ENCODE measurements at regions not wholly inside any gene's neighbourhood (a gene's known extent, or its start where the extent isn't known, plus 50 kb on each side); places are given as distances from the start of the nearest gene placed in this dataset.

DNA sequence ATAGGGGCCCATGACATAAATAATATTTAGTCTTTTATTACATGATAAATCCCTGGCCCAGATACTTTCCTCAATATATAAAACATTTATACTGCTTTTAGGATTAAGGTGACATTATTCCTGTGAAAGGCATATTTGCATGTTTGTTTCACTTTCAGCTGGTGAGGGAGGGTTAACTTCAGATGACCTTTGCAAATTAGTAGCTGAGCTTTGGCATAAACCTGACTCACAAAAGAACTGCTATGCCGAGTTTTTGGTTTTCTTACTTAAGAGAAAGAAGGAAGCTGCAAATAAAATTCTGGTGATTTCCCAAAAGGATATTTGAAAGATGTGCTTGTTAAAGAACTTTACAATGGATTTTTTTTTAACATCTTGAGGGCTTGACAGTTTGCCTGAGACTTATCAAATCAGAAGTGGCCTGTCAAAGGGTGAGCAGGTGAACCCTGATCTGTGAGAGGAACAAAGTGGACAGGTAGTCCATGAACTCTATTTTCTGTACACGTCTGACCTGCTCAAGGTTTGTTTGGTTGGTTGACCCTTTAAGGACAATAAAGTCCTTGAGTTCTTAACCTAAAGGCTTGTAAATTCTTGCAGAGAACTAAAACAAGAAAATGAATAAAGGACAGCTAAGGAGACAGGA, 93.5 kb downstream of the FAM124B start:
- POLR2A ChIA-PET: no interaction called here
- CTCF ChIA-PET: interaction anchor here (1.0 kb wide), 1 partner anchor 24 kb away, joined by 3 read pairs; no protein-coding TSS in a partner anchor
- no TSS peak for BruUV-seq (replicated peaks)

DNA sequence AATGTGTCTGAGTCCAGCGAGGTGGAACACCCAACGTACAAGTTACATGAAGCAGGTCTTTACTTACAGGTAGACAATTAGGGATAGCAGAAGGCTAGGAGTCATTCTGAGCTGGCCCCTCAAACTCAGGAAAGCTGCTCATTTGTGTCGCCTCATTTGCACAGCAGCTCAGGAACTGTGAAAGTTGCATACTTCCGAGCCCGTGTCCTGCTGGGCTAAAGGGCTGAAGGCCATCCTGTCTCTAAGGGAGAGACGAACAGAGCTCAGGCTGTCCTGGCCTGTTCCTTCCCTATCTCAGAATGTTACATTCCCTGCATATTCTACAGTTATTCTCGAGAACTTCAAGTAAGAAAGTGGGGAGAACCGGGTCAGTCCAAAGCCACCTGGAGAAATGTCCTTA, 99.0 kb downstream of the FAM124B start:
- CTCF ChIA-PET: interaction anchor here (0.7 to 1.2 kb wide), 2 partner anchors 192 to 310 kb away, joined by 3 read pairs; no protein-coding TSS in a partner anchor
- no peaks in the 10 kb centered on the region for H3K27me3 Mint-ChIP-seq (ENCODE audit: insufficient read depth, unreplicated experiment)
- TF ChIP-seq, protein P1, sequence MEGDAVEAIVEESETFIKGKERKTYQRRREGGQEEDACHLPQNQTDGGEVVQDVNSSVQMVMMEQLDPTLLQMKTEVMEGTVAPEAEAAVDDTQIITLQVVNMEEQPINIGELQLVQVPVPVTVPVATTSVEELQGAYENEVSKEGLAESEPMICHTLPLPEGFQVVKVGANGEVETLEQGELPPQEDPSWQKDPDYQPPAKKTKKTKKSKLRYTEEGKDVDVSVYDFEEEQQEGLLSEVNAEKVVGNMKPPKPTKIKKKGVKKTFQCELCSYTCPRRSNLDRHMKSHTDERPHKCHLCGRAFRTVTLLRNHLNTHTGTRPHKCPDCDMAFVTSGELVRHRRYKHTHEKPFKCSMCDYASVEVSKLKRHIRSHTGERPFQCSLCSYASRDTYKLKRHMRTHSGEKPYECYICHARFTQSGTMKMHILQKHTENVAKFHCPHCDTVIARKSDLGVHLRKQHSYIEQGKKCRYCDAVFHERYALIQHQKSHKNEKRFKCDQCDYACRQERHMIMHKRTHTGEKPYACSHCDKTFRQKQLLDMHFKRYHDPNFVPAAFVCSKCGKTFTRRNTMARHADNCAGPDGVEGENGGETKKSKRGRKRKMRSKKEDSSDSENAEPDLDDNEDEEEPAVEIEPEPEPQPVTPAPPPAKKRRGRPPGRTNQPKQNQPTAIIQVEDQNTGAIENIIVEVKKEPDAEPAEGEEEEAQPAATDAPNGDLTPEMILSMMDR (IDR thresholded peaks at IDR 0.05; ENCODE audit: unreplicated experiment): no peak

More for the DNA sequence above, 93.5 kb downstream of the FAM124B start:
- H3K4me1 Mint-ChIP-seq (ENCODE audit: insufficient read depth, unreplicated experiment): no peaks in the 10 kb centered on the region
- intact Hi-C loops (cut with micrococcal nuclease): no loop called here
- H3K27ac Mint-ChIP-seq (ENCODE audit: low read depth, unreplicated experiment): no peak overlapping the region
- DNase-seq (ENCODE audit: unreplicated experiment): no peak
- H3K9me3 Mint-ChIP-seq (ENCODE audit: unreplicated experiment): no peaks in the 10 kb centered on the region
- TF ChIP-seq, protein P1 (IDR thresholded peaks at IDR 0.05; ENCODE audit: unreplicated experiment): no peak
- no peak overlapping the region for H3K4me3 Mint-ChIP-seq (ENCODE audit: unreplicated experiment)
- no peaks in the 10 kb centered on the region for H3K27me3 Mint-ChIP-seq (ENCODE audit: insufficient read depth, unreplicated experiment)
- no peaks in the 10 kb centered on the region for H3K36me3 Mint-ChIP-seq (ENCODE audit: insufficient read depth, unreplicated experiment)

DNA sequence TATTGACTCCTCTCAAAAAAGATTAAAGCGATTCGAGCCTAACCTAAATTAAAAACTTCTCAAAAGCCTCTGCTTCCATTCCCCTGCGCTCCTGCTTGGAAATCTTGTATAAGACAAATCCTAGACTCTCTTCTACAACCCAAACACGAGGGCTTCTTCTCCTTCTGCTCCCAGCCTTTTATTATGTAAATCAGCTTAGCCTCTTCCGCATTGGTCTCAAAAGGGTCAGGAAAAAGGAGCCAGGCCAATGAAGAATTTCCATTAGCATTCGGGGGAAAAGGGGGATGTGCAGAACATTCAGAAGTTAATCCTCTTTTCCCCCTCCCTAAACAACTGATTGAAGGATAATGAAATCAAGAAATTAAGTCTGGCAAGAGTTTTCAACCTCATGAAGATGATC, 107.9 kb downstream of the FAM124B start:
- TF ChIP-seq, protein P1 (IDR thresholded peaks at IDR 0.05; ENCODE audit: unreplicated experiment): no peak
- no TSS peak for BruUV-seq (replicated peaks)
- Mint-ChIP-seq H3K9me3 (ENCODE audit: unreplicated experiment) (no peaks in the 10 kb centered on the region), H3K4me1 (ENCODE audit: insufficient read depth, unreplicated experiment) (no peaks in the 10 kb centered on the region), H3K27ac (ENCODE audit: low read depth, unreplicated experiment) (no peak overlapping the region), H3K4me3 (ENCODE audit: unreplicated experiment) (no peak overlapping the region), H3K36me3 (ENCODE audit: insufficient read depth, unreplicated experiment) (no peaks in the 10 kb centered on the region), H3K27me3 (ENCODE audit: insufficient read depth, unreplicated experiment) (peaks cover 29% of the 10 kb centered on the region)
- DNase-seq (ENCODE audit: unreplicated experiment): no peak
- POLR2A ChIA-PET: no interaction called here
- intact Hi-C loops (cut with micrococcal nuclease): no loop called here
- CTCF ChIA-PET: no interaction called here

More for the DNA sequence above, 99.0 kb downstream of the FAM124B start:
- no peaks in the 10 kb centered on the region for H3K36me3 Mint-ChIP-seq (ENCODE audit: insufficient read depth, unreplicated experiment)
- H3K4me1 Mint-ChIP-seq (ENCODE audit: insufficient read depth, unreplicated experiment): peaks cover 10% of the 10 kb centered on the region
- intact Hi-C loops (cut with micrococcal nuclease): no loop called here
- H3K27ac Mint-ChIP-seq (ENCODE audit: low read depth, unreplicated experiment): no peak overlapping the region
- H3K9me3 Mint-ChIP-seq (ENCODE audit: unreplicated experiment): no peaks in the 10 kb centered on the region
- no peak for DNase-seq (ENCODE audit: unreplicated experiment)
- no peak overlapping the region for H3K4me3 Mint-ChIP-seq (ENCODE audit: unreplicated experiment)
- no TSS peak for BruUV-seq (replicated peaks)
- POLR2A ChIA-PET: interaction anchor here (0.6 kb wide), 1 partner anchor 427 kb away, joined by 3 read pairs; no protein-coding TSS in a partner anchor

DNA sequence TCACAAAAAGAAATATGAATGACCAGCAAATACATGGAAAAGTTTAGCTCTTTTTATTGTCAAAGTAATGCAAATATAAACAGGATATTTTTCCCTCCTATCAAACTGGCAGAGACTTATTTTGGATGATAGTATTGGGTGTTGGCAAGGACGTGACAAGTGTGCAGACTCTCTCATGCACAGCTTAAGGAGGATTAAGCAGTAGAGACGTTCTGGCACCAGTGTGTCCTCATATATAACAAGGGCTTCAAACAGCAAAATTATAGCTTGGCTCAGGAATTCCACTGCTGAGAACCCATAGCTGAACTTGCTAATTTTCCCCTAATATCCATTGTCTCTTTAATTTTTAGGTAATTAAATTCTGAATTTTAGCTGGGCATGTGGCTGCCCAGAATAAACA, 114.4 kb downstream of the FAM124B start:
- POLR2A ChIA-PET: interaction anchor here (0.5 to 2.0 kb wide), 4 partner anchors 10 to 721 kb away, joined by 3 to 7 read pairs (median 3); no protein-coding TSS in a partner anchor
- H3K9me3 Mint-ChIP-seq (ENCODE audit: unreplicated experiment): no peaks in the 10 kb centered on the region

More for the DNA sequence above, 114.4 kb downstream of the FAM124B start:
- TF ChIP-seq, protein P1 (IDR thresholded peaks at IDR 0.05; ENCODE audit: unreplicated experiment): no peak
- intact Hi-C loops (cut with micrococcal nuclease): no loop called here
- H3K4me1 Mint-ChIP-seq (ENCODE audit: insufficient read depth, unreplicated experiment): no peaks in the 10 kb centered on the region
- DNase-seq (ENCODE audit: unreplicated experiment): no peak
- H3K27me3 Mint-ChIP-seq (ENCODE audit: insufficient read depth, unreplicated experiment): peaks cover 51% of the 10 kb centered on the region
- H3K36me3 Mint-ChIP-seq (ENCODE audit: insufficient read depth, unreplicated experiment): no peaks in the 10 kb centered on the region
- H3K4me3 Mint-ChIP-seq (ENCODE audit: unreplicated experiment): no peak overlapping the region
- H3K27ac Mint-ChIP-seq (ENCODE audit: low read depth, unreplicated experiment): no peak overlapping the region
- CTCF ChIA-PET: interaction anchor here (0.5 to 10.1 kb wide), 8 partner anchors 8 to 1598 kb away, joined by 3 to 455 read pairs (median 4); no protein-coding TSS in a partner anchor
- no TSS peak for BruUV-seq (replicated peaks)
